HG02623 (cell line): ENCODE measurements at regions not wholly inside any gene's neighbourhood (a gene's known extent, or its start where the extent isn't known, plus 50 kb on each side); places are given as distances from the start of the nearest gene placed in this dataset.

Experiments
- ATAC-seq: cut with Tn5 transposase; IDR thresholded peaks from one replicate; pipeline ENCODE4 v1.9.1; 2021; ENCODE audit warnings: moderate library complexity; ENCODE audit not compliant: unreplicated experiment

GRCh38 chr9:32220750-32221149 is 163.7 kb upstream of the ACO1 start:
- ATAC-seq = no peak

- no peak for ATAC-seq
These were observed 150.0 kb upstream of the ACO1 start for GRCh38 chr9:32234451-32234850.

DNA sequence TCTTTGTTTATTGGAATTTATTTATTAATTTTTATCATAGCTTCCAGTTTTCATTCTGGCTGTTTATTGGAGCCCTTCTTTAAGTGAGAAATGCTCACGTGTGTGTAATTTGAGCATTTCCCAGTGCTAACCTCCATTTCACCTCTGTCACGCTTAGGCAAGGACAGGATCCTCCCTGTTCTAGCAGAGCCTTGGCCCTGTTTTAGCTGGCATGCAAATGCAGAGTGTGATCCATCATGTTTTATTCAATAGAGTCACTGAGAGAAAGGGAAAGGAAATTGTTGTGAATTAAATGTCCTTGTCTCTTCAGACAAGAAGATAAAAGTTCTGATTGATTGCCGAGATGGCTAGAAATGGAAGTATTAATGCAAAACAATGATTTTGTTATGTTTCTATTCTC is 137.3 kb upstream of the ACO1 start:
- ATAC-seq = no peak

- no peak for ATAC-seq
These were observed 136.2 kb upstream of the ACO1 start for GRCh38 chr9:32248189-32248712.

DNA sequence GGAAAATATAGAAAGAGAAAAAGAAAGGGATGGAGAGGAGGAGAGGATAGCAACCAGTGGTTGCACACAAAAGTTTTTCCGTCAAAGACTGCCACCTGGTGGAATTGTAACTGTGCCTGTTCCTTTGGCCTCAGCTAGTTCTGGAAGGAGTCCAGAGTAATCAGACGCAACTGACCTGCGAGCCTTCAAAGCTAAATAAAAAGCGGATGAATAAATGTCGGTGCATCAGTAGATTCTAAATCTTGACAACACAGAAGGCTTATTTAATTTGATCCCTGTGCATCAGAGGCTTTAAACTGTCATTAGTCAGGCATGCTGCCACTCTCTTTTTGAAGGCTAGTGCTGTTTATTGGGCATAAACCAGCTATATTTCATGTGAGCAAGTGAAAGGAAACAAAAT is 132.9 kb upstream of the ACO1 start:
- peak; percentile 79 for ATAC-seq

DNA sequence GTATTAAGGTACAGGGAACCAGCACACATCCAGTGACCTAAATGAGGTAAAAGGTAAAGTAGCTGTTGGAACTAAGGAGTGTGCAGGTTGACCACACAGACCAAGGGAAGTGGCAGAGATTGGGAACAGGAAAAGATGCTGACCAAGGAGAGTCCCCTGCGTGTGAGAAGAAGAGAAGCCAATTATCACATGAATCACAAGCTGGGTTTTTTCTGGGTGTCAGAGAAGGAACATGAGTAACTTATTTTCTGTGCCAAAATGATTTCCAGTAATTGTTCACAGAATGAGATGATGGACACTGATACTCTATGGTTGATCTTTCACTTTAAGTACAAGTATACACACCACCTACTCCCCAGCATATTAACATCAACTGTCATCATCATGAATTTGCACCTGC is 130.7 kb upstream of the ACO1 start:
- ATAC-seq = no peak

DNA sequence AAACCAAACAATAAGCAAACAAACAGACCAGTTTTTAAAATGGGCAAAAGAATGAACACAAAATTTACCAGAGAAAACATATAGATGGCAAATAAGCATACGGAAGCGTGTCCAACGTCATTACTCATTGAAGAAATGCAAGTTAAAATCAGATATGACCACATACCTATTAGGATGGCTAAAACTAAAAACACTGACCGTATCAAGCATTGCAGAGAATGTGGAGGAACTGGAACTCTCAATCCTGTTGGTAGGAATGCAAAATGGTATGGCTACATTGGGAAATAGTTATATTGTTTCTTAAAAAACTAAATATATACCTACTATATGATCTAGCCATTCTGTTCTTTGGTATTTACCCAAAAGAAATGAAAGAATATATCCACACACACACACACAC is 129.4 kb upstream of the ACO1 start:
- ATAC-seq = no peak

GRCh38 chr9:32258482-32258881 is 126.0 kb upstream of the ACO1 start:
- ATAC-seq = no peak

DNA sequence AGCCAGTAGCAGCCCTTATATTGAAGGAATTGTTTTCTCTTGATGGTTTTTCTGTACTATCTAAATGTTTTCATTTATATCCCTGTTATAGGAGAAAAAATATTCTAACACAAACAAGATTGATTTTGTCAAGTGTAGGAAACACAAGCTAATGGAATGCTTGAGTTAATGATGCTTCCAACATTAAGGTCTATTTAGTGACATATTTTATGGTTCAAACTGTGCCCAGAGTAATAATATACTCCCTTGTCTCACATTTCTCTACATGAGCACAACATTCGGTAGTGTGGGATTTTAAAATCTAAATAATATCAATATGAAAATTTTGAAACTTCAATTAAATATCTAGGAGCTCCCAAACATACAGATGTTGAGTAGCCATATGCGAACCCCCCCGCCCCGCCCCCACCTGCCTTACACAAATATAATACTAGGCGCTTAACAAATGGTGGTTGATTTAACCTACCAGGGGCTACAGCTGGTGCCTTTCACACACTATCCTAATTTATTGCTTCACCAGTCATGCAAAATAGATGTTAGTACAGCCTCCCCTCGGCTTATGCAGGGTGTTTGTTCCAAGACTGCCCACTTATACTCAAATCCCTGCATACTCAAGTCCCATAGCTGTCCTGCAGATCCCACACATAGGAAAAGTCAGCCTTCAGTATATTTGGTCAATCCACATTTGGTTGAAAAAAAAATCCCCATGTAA is 124.1 kb upstream of the ACO1 start:
- ATAC-seq = no peak

GRCh38 chr9:32264170-32264864 is 120.1 kb upstream of the ACO1 start:
- ATAC-seq = no peak

DNA sequence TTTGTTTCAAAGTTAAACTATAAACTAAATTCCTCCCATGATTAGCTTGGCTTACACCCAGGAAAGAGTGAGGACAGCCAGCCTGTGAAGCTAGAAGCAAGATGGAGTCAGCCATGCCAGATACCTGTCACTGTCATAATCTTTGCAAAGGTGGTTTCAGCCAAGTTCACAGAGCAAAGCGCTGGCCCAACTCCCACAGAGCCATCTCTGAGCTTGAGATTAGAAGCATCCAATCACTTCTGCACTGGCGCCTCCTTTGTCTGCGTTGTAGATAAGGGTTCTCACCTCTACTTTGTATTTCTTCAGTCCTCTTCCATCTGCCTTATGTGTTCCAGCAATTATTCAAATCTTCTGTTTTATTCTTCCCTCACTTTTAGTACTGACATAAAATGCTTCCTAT is 119.4 kb upstream of the ACO1 start:
- no peak for ATAC-seq

GRCh38 chr9:32278991-32279390 is 105.5 kb upstream of the ACO1 start:
- ATAC-seq = no peak

- no peak for ATAC-seq
These were observed 94.7 kb upstream of the ACO1 start for GRCh38 chr9:32289756-32290155.

DNA sequence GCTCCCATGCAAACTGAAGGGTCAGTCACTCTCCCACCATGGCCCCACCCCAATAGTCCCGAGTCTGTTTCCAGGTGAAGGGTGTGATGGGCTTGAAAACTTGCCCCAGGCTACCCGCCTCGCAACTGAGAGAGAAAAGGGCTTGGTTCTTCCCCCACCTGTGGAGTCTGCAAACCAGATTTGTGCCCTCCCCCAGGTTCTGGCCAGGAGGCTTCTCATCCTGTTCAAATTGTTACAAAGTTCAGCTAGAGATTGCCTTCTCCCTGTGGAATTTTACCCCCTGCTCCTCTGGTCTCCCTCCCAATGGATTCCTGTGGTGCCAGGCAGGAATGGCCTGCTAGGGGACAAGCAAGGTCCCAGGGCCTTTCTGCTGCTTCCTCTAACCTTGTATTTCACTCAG is 93.1 kb upstream of the ACO1 start:
- no peak for ATAC-seq

- ATAC-seq = no peak
These were observed 91.8 kb upstream of the ACO1 start for GRCh38 chr9:32292611-32293010.

DNA sequence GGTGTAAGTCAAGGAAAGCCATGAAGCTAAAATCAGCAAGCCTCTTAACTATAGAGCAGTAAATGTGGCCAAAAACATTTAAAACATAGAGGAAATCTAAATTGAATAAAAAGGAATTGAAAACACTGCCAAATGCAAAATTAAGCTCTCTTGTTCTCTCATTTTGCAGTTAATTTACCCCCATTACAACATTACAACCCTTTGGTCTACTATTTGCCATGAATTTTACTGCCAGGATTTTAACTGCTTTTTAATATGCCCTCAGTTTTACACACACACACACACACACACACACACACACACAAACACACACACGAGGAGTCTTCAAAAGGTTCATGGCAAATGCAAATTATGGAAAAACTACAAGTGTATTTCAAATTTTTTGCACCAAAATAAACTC is 91.4 kb upstream of the ACO1 start:
- ATAC-seq = no peak

- ATAC-seq = no peak
These were observed 90.3 kb upstream of the ACO1 start for GRCh38 chr9:32294106-32294505.

DNA sequence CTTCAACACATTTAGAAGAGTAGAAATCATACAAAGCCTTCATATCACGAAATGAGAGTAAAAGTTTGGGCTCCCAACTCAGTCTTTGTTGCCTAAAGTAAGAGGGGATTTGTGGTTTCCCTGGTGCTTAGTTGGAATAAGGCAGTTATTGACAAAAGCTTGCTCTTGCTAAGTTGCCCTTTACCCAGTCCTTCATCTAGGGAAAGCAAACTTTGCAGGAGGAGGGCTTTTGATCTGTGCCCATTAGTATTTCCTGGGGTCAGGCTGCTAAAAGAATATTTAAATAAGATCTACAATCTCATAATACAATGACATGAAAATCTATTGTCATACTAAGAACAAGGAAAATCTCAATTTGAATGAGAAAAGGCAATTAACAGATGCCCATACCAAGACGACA is 84.1 kb upstream of the ACO1 start:
- no peak for ATAC-seq

DNA sequence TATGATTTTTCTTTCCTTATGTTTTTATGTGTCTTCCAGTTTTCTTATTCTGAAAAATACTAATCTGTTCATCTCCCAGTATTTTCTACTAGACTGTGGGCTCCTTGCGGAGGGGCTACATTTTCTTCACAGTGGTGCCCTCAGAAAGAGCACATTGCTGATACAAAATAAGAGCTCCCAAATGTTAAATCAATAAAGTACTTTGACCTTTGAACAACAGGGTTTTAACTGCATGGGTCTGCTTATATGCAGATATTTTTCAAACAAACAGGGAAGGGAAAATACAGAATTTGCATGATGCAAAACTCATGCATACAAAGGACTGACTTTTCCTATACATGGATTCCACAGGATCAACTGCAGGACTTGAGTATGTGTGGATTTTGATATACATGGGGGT is 79.9 kb upstream of the ACO1 start:
- no peak for ATAC-seq

- no peak for ATAC-seq
These were observed 78.4 kb upstream of the ACO1 start for GRCh38 chr9:32306006-32306405.

DNA sequence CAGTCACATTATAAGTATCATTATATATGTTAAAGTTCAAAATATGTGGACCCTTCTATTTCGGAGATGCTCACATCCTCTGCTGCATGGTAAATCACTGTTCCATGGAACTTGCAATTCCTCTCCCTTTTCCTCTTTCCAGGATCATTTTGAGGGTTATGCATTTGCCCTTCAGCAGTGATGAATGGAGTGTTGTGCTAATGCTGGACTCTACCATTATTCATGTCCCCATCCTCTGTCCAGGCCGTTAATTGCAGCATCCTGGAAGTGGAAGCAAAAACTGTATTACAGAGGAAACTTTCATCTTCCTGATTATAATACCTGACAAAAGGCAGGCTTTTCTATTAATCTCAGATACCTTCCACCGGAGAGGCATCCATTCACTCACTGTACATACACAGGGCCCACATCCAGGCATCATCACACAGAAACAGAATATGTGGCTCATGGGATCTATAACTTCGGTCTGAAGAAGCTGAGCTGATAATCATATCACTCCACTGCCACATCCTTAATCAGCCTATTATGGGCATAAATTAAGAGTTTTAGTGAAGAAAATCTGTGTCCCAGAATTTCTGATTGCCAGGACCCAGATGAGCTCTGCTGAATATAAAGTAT is 65.0 kb upstream of the ACO1 start:
- ATAC-seq = no peak

GRCh38 chr9:32322622-32323021 is 61.8 kb upstream of the ACO1 start:
- no peak for ATAC-seq
